ENCODE measurements at regions not wholly inside any gene's neighbourhood (a gene's known extent, or its start where the extent isn't known, plus 50 kb on each side); places are given as distances from the start of the nearest gene placed in this dataset.
"Not testable (repeated sequence)": the region's sequence is repeated elsewhere in the genome, so short reads cannot be mapped to it uniquely, and the experiment has no call there.

- no peaks in the 10 kb centered on the region for H3K4me1 ChIP-seq (ENCODE audit: control insufficient read depth, insufficient read depth, low read length, poor library complexity, severe bottlenecking)
- no peaks in the 10 kb centered on the region for H3K9me3 ChIP-seq (ENCODE audit: control insufficient read depth, low read length)
- no peak overlapping the region for H3K4me3 ChIP-seq (ENCODE audit: extremely low read depth, insufficient read depth, low read length, poor library complexity, severe bottlenecking)
- 100% methylated on average over 1 of the region's 2 CpGs; no CpG with 5 or more reads in 1 of the 2 experiments for WGBS, 2 experiments (ENCODE audit: insufficient coverage in 2 of 2)
- H3K36me3 ChIP-seq (ENCODE audit: control insufficient read depth, insufficient read depth, low read length), result no peaks in the 10 kb centered on the region
- H3K27ac ChIP-seq (ENCODE audit: low read depth, low read length, severe bottlenecking), result no peak overlapping the region
Observed at GRCh38 chr6:164990901-164991300, 318.5 kb downstream of the C6orf118 start.

GRCh38 chr6:164982389-164982788, 327.0 kb downstream of the C6orf118 start:
- Histone ChIP-seq H3K36me3 (ENCODE audit: control insufficient read depth, insufficient read depth, low read length) (no peaks in the 10 kb centered on the region), H3K27ac (ENCODE audit: low read depth, low read length, severe bottlenecking) (no peak overlapping the region), H3K9me3 (ENCODE audit: control insufficient read depth, low read length) (no peaks in the 10 kb centered on the region), H3K4me3 (ENCODE audit: extremely low read depth, insufficient read depth, low read length, poor library complexity, severe bottlenecking) (no peak overlapping the region), H3K4me1 (ENCODE audit: control insufficient read depth, insufficient read depth, low read length, poor library complexity, severe bottlenecking) (no peaks in the 10 kb centered on the region)
- 83% methylated on average over 1 of the region's 3 CpGs; no CpG with 5 or more reads in 1 of the 2 experiments for WGBS, 2 experiments (ENCODE audit: insufficient coverage in 2 of 2)

- Histone ChIP-seq H3K9me3 (ENCODE audit: control insufficient read depth, low read length) (no peaks in the 10 kb centered on the region), H3K4me3 (ENCODE audit: extremely low read depth, insufficient read depth, low read length, poor library complexity, severe bottlenecking) (no peak overlapping the region), H3K4me1 (ENCODE audit: control insufficient read depth, insufficient read depth, low read length, poor library complexity, severe bottlenecking) (no peaks in the 10 kb centered on the region), H3K27ac (ENCODE audit: low read depth, low read length, severe bottlenecking) (no peak overlapping the region), H3K36me3 (ENCODE audit: control insufficient read depth, insufficient read depth, low read length) (no peaks in the 10 kb centered on the region)
- WGBS, 2 experiments (ENCODE audit: insufficient coverage in 2 of 2), result 75 to 77% methylated on average over 7 to 9 of the region's 12 CpGs
Observed at GRCh38 chr6:164967102-164967501, 342.3 kb downstream of the C6orf118 start.

- no peaks in the 10 kb centered on the region for H3K4me1 ChIP-seq (ENCODE audit: control insufficient read depth, insufficient read depth, low read length, poor library complexity, severe bottlenecking)
- no peak overlapping the region for H3K27ac ChIP-seq (ENCODE audit: low read depth, low read length, severe bottlenecking)
- no peaks in the 10 kb centered on the region for H3K9me3 ChIP-seq (ENCODE audit: control insufficient read depth, low read length)
- 75 to 86% methylated on average over 1 of the region's 1 CpG for WGBS, 2 experiments (ENCODE audit: insufficient coverage in 2 of 2)
- H3K36me3 ChIP-seq (ENCODE audit: control insufficient read depth, insufficient read depth, low read length), result no peaks in the 10 kb centered on the region
- no peak overlapping the region for H3K4me3 ChIP-seq (ENCODE audit: extremely low read depth, insufficient read depth, low read length, poor library complexity, severe bottlenecking)
Observed at GRCh38 chr6:164962805-164963204, 346.6 kb downstream of the C6orf118 start.

GRCh38 chr6:164947164-164947563, 362.2 kb downstream of the C6orf118 start:
- Histone ChIP-seq H3K36me3 (ENCODE audit: control insufficient read depth, insufficient read depth, low read length) (no peaks in the 10 kb centered on the region), H3K27ac (ENCODE audit: low read depth, low read length, severe bottlenecking) (no peak overlapping the region), H3K4me3 (ENCODE audit: extremely low read depth, insufficient read depth, low read length, poor library complexity, severe bottlenecking) (no peak overlapping the region), H3K4me1 (ENCODE audit: control insufficient read depth, insufficient read depth, low read length, poor library complexity, severe bottlenecking) (no peaks in the 10 kb centered on the region), H3K9me3 (ENCODE audit: control insufficient read depth, low read length) (no peaks in the 10 kb centered on the region)
- WGBS, 2 experiments (ENCODE audit: insufficient coverage in 2 of 2), result 77 to 88% methylated on average over 4 to 6 of the region's 8 CpGs

GRCh38 chr6:164942271-164942670, 367.1 kb downstream of the C6orf118 start:
- no peak overlapping the region for H3K27ac ChIP-seq (ENCODE audit: low read depth, low read length, severe bottlenecking)
- WGBS, 2 experiments (ENCODE audit: insufficient coverage in 2 of 2), result 70 to 79% methylated on average over 1 of the region's 1 CpG
- H3K4me3 ChIP-seq (ENCODE audit: extremely low read depth, insufficient read depth, low read length, poor library complexity, severe bottlenecking), result no peak overlapping the region
- H3K36me3 ChIP-seq (ENCODE audit: control insufficient read depth, insufficient read depth, low read length), result no peaks in the 10 kb centered on the region
- H3K4me1 ChIP-seq (ENCODE audit: control insufficient read depth, insufficient read depth, low read length, poor library complexity, severe bottlenecking), result no peaks in the 10 kb centered on the region
- H3K9me3 ChIP-seq (ENCODE audit: control insufficient read depth, low read length), result peaks cover 4% of the 10 kb centered on the region

DNA sequence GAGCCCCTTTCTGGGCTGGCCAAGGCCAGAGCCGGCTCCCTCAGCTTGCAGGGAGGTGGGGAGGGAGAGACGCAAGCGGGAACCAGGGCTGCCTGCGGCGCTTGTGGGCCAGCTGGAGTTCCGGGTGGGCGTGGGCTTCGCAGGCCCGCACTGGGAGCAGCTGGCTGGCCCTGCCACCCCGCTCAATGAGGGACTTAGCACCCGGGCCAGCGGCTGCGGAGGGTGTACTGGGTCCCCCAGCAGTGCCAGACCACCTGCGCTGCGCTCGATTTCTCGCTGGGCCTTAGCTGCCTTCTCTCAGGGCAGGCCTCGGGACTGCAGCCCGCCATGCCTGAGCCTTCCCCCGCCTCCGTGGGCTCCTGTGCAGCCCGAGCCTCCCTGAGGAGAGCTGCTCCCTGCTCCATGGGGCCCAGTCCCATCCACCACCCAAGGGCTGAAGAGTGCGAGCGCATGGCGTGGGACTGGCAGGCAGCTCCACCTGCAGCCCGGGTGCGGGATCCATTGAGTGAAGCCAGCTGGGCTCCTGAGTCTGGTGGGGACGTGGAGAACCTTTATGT, 376.1 kb downstream of the C6orf118 start:
- not testable (repeated sequence) for H3K36me3 ChIP-seq (ENCODE audit: control insufficient read depth, insufficient read depth, low read length); H3K9me3 ChIP-seq (ENCODE audit: control insufficient read depth, low read length); H3K27ac ChIP-seq (ENCODE audit: low read depth, low read length, severe bottlenecking); H3K4me1 ChIP-seq (ENCODE audit: control insufficient read depth, insufficient read depth, low read length, poor library complexity, severe bottlenecking); H3K4me3 ChIP-seq (ENCODE audit: extremely low read depth, insufficient read depth, low read length, poor library complexity, severe bottlenecking)
- WGBS, 2 experiments (ENCODE audit: insufficient coverage in 2 of 2), result 93 to 97% methylated on average over 21 to 22 of the region's 28 CpGs

- Histone ChIP-seq H3K4me3 (ENCODE audit: extremely low read depth, insufficient read depth, low read length, poor library complexity, severe bottlenecking) (no peak overlapping the region), H3K27ac (ENCODE audit: low read depth, low read length, severe bottlenecking) (no peak overlapping the region), H3K9me3 (ENCODE audit: control insufficient read depth, low read length) (no peaks in the 10 kb centered on the region), H3K36me3 (ENCODE audit: control insufficient read depth, insufficient read depth, low read length) (no peaks in the 10 kb centered on the region), H3K4me1 (ENCODE audit: control insufficient read depth, insufficient read depth, low read length, poor library complexity, severe bottlenecking) (peaks cover 3% of the 10 kb centered on the region)
- 92 to 96% methylated on average over 11 to 13 of the region's 13 CpGs for WGBS, 2 experiments (ENCODE audit: insufficient coverage in 2 of 2)
Observed at GRCh38 chr6:164929408-164929977, 379.9 kb downstream of the C6orf118 start.

DNA sequence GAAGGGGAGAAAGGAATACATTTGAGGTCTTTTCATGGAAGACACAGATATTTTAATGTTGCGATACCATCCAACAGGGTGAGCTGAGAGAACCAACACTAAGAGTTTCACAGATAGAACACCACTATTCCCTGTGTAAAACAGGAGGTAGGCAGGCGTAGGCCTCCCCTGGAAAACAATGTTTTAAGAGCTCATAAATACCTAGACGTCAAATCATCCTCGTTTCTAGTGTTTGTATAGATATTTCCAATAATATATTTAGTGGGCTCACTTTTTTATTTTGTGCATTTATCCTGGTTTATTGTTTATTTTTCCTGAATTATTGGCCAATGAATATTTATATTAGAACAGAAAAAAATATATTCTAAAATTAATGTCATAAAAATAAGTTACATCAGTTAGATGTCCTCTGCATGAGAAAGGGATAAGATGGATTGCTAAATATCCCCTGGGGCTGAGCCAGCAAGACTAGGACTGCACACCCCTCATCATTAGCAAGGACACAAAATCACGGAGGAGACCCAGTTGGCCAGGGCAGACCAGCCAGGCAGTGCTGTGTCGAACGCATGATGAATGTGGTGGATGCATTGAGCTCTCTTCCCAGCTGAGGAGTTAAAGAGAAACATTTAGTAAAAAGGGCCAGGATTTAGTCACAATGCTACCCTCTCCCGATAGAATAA, 380.5 kb downstream of the C6orf118 start:
- H3K4me1 ChIP-seq (ENCODE audit: control insufficient read depth, insufficient read depth, low read length, poor library complexity, severe bottlenecking), result peaks cover 3% of the 10 kb centered on the region
- WGBS, 2 experiments (ENCODE audit: insufficient coverage in 2 of 2), result 100% methylated on average over 1 to 2 of the region's 8 CpGs
- no peaks in the 10 kb centered on the region for H3K36me3 ChIP-seq (ENCODE audit: control insufficient read depth, insufficient read depth, low read length)
- H3K27ac ChIP-seq (ENCODE audit: low read depth, low read length, severe bottlenecking), result no peak overlapping the region
- no peak overlapping the region for H3K4me3 ChIP-seq (ENCODE audit: extremely low read depth, insufficient read depth, low read length, poor library complexity, severe bottlenecking)
- no peaks in the 10 kb centered on the region for H3K9me3 ChIP-seq (ENCODE audit: control insufficient read depth, low read length)

DNA sequence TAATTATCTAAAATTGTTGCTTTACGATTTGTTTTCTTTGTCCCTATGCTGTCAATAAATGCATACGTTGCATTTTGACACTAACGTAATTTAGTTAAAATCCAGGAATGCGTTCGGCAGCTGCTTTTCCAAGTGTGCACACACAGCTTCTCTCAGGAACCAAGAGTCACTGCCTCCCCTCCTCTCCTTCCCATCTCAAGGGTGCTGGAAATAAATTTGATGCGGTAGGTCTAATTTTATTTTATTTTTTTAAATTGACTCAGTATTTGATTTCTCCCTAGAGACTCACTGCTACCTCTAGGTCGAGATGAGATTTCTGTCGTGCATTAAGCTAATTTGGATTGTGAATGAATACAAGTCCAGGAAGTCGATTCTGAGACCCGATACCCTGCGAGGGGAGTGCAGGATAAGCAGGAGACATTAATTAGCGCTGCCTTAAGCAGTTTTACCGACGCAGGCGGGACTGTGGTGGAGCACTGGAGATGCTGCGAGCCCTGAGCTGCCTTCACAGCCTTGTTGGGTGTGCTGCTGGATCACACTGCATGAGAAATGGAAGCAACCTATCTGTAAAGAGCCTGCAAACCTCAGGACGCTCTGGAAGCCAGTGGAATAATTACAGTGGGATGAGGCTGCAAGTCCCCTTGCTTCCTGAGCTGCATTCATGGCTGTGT, 381.2 kb downstream of the C6orf118 start:
- no peaks in the 10 kb centered on the region for H3K36me3 ChIP-seq (ENCODE audit: control insufficient read depth, insufficient read depth, low read length)
- H3K27ac ChIP-seq (ENCODE audit: low read depth, low read length, severe bottlenecking), result no peak overlapping the region
- no peaks in the 10 kb centered on the region for H3K9me3 ChIP-seq (ENCODE audit: control insufficient read depth, low read length)
- H3K4me3 ChIP-seq (ENCODE audit: extremely low read depth, insufficient read depth, low read length, poor library complexity, severe bottlenecking), result no peak overlapping the region
- peaks cover 3% of the 10 kb centered on the region for H3K4me1 ChIP-seq (ENCODE audit: control insufficient read depth, insufficient read depth, low read length, poor library complexity, severe bottlenecking)
- WGBS, 2 experiments (ENCODE audit: insufficient coverage in 2 of 2), result 80 to 86% methylated on average over 14 to 16 of the region's 17 CpGs

All from mesodermal cell (in vitro differentiated cells).